DOHH2 (cell line): ENCODE measurements at regions not wholly inside any gene's neighbourhood (a gene's known extent, or its start where the extent isn't known, plus 50 kb on each side); places are given as distances from the start of the nearest gene placed in this dataset.

Experiments used
- H3F3A ChIP-seq: fragments of 200-600 bp; sonication (generic), shearing (Covaris generic); 2 replicates; pipeline ENCODE4 v1.6.0; 2016; ENCODE audit warnings: antibody characterized with exemption, mild to moderate bottlenecking; ENCODE audit not compliant: control insufficient read depth, insufficient read depth
- H3K27ac ChIP-seq: fragments of 200-600 bp; sonication (generic); 2 replicates; pipeline ENCODE4 v1.5.1; 2014; ENCODE audit warnings: low read depth, mild to moderate bottlenecking, low read length, moderate library complexity
- H3K27me3 ChIP-seq: fragments of 200-600 bp; sonication (generic); 2 replicates; pipeline ENCODE4 v1.6.1; 2014; ENCODE audit warnings: mild to moderate bottlenecking, low read length, mixed read lengths; ENCODE audit not compliant: control insufficient read depth
- H3K36me3 ChIP-seq: fragments of 200-600 bp; sonication (generic); 2 replicates; pipeline ENCODE4 v1.6.1; 2014; ENCODE audit warnings: mild to moderate bottlenecking, low read length, moderate library complexity, mixed read lengths; ENCODE audit not compliant: control insufficient read depth
- H3K4me1 ChIP-seq: fragments of 200-600 bp; sonication (generic); 2 replicates; pipeline ENCODE4 v1.6.1; 2014; ENCODE audit warnings: mild to moderate bottlenecking, low read length, mixed read lengths; ENCODE audit not compliant: control insufficient read depth
- H3K4me2 ChIP-seq: fragments of 200-600 bp; sonication (generic); 2 replicates; pipeline ENCODE4 v1.6.0; 2014; ENCODE audit warnings: mild to moderate bottlenecking, low read length, moderate library complexity
- H3K4me3 ChIP-seq: fragments of 200-600 bp; sonication (generic); 2 replicates; pipeline ENCODE4 v1.5.1; 2014; ENCODE audit warnings: mild to moderate bottlenecking, low read length, mixed read lengths
- H3K79me2 ChIP-seq: fragments of 200-600 bp; sonication (generic); 2 replicates; pipeline ENCODE4 v1.6.1; 2014; ENCODE audit warnings: mild to moderate bottlenecking, low read length, mixed read lengths; ENCODE audit not compliant: control insufficient read depth
- H3K9me2 ChIP-seq: fragments of 200-600 bp; sonication (generic); replicated peaks from 2 replicates; pipeline ENCODE4 v1.6.1; 2014; ENCODE audit warnings: mild to moderate bottlenecking, low read length, mixed read lengths; ENCODE audit not compliant: control insufficient read depth
- H3K9me3 ChIP-seq: fragments of 200-600 bp; sonication (generic); 2 replicates; pipeline ENCODE4 v1.6.1; 2014; ENCODE audit warnings: antibody characterized with exemption, low read length, mixed read lengths; ENCODE audit not compliant: control insufficient read depth, insufficient read depth
- H4K20me1 ChIP-seq: fragments of 200-600 bp; sonication (generic); 2 replicates; pipeline ENCODE4 v1.6.0; 2014; ENCODE audit warnings: low read depth, mild to moderate bottlenecking, antibody characterized with exemption, low read length, moderate library complexity; ENCODE audit not compliant: control insufficient read depth, insufficient read depth
- CTCF ChIP-seq: fragments of 200-600 bp; sonication (generic); IDR thresholded peaks from one replicate; pipeline ENCODE4 v1.5.1; 2014; ENCODE audit warnings: antibody characterized with exemption, mild to moderate bottlenecking, low read depth, low read length; ENCODE audit not compliant: poor library complexity, severe bottlenecking
- EZH2phosphoT487 ChIP-seq: fragments of 200-600 bp; sonication (generic); IDR thresholded peaks from 2 replicates; pipeline ENCODE4 v1.6.1; 2017; ENCODE audit warnings: borderline replicate concordance, mild to moderate bottlenecking, antibody characterized with exemption, low read length, moderate library complexity, mixed read lengths

GRCh38 chr3:110391640-110392395 lies 679.8 kb upstream of the NECTIN3 start:
- Histone ChIP-seq H3K4me1 (no peaks in the 10 kb centered on the region), H3K36me3 (no peaks in the 10 kb centered on the region), H4K20me1 (no peaks in the 10 kb centered on the region), H3K79me2 (no peaks in the 10 kb centered on the region), H3F3A (no peaks in the 10 kb centered on the region), H3K27ac (no peak overlapping the region), H3K9me2 (no peaks in the 10 kb centered on the region), H3K9me3 (no peaks in the 10 kb centered on the region), H3K4me3 (no peak overlapping the region), H3K4me2 (no peak overlapping the region), H3K27me3 (no peaks in the 10 kb centered on the region)
- TF ChIP-seq CTCF: no peak
- TF ChIP-seq EZH2phosphoT487: no peak

GRCh38 chr3:110393941-110394340 lies 677.7 kb upstream of the NECTIN3 start:
- H3K4me1 ChIP-seq: no peaks in the 10 kb centered on the region
- H3F3A ChIP-seq: no peaks in the 10 kb centered on the region
- no peak overlapping the region for H3K4me2 ChIP-seq
- H4K20me1 ChIP-seq: no peaks in the 10 kb centered on the region
- no peaks in the 10 kb centered on the region for H3K9me2 ChIP-seq
- H3K27ac ChIP-seq: no peak overlapping the region
- H3K9me3 ChIP-seq: no peaks in the 10 kb centered on the region
- H3K4me3 ChIP-seq: no peak overlapping the region
- TF ChIP-seq EZH2phosphoT487: no peak
- TF ChIP-seq CTCF: no peak
- H3K27me3 ChIP-seq: no peaks in the 10 kb centered on the region
- H3K36me3 ChIP-seq: no peaks in the 10 kb centered on the region
- H3K79me2 ChIP-seq: no peaks in the 10 kb centered on the region

- Histone ChIP-seq H3F3A (no peaks in the 10 kb centered on the region), H3K9me2 (no peaks in the 10 kb centered on the region), H3K4me3 (no peak overlapping the region), H3K4me2 (no peak overlapping the region), H3K79me2 (no peaks in the 10 kb centered on the region), H3K4me1 (no peaks in the 10 kb centered on the region), H3K9me3 (no peaks in the 10 kb centered on the region), H3K27me3 (no peaks in the 10 kb centered on the region), H3K36me3 (no peaks in the 10 kb centered on the region), H4K20me1 (no peaks in the 10 kb centered on the region), H3K27ac (no peak overlapping the region)
- TF ChIP-seq CTCF (no peak), EZH2phosphoT487 (no peak)
Measured at GRCh38 chr3:110397115-110397514, 674.5 kb upstream of the NECTIN3 start.
